NCI-H82 (cell line): ENCODE measurements at regions not wholly inside any gene's neighbourhood (a gene's known extent, or its start where the extent isn't known, plus 50 kb on each side); places are given as distances from the start of the nearest gene placed in this dataset.
A peak's percentile ranks its signal among the peaks of the same experiment; 100 is the strongest.

Source experiments
- DNase-seq: peaks from one replicate; lab custom pipeline; 2025; lab: John Stamatoyannopoulos, UW

- DNase-seq = no peak
Measured at GRCh38 chr14:48027115-48027514, 351.7 kb upstream of the MDGA2 start.

- no peak for DNase-seq
Measured at GRCh38 chr14:48023881-48024280, 348.5 kb upstream of the MDGA2 start.

- peak; percentile 86 for DNase-seq
Measured at GRCh38 chr14:48011484-48011883, 336.1 kb upstream of the MDGA2 start.

- DNase-seq = no peak
Measured at GRCh38 chr14:48008646-48009045, 333.2 kb upstream of the MDGA2 start.

GRCh38 chr14:48005986-48006385 is 330.6 kb upstream of the MDGA2 start:
- DNase-seq = no peak

GRCh38 chr14:47993883-47994282 is 318.5 kb upstream of the MDGA2 start:
- no peak for DNase-seq

- no peak for DNase-seq
Measured at GRCh38 chr14:47988175-47988574, 312.8 kb upstream of the MDGA2 start.

- DNase-seq = no peak
Measured at GRCh38 chr14:47978871-47979270, 303.5 kb upstream of the MDGA2 start.

- no peak for DNase-seq
Measured at GRCh38 chr14:47976139-47976538, 300.7 kb upstream of the MDGA2 start.

GRCh38 chr14:47966076-47966810 is 290.8 kb upstream of the MDGA2 start:
- no peak for DNase-seq

GRCh38 chr14:47961634-47962033 is 286.2 kb upstream of the MDGA2 start:
- no peak for DNase-seq

- no peak for DNase-seq
Measured at GRCh38 chr14:47959740-47960139, 284.3 kb upstream of the MDGA2 start.

GRCh38 chr14:47949006-47949405 is 273.6 kb upstream of the MDGA2 start:
- peak; percentile 7 for DNase-seq

- DNase-seq = no peak
Measured at GRCh38 chr14:47935332-47935731, 259.9 kb upstream of the MDGA2 start.

GRCh38 chr14:47929334-47929733 is 253.9 kb upstream of the MDGA2 start:
- no peak for DNase-seq

- no peak for DNase-seq
Measured at GRCh38 chr14:47921133-47921532, 245.7 kb upstream of the MDGA2 start.

- no peak for DNase-seq
Measured at GRCh38 chr14:47919997-47920396, 244.6 kb upstream of the MDGA2 start.

- DNase-seq = no peak
Measured at GRCh38 chr14:47919334-47919846, 244.0 kb upstream of the MDGA2 start.

- DNase-seq = peak; percentile 52
Measured at GRCh38 chr14:47917344-47917954, 242.0 kb upstream of the MDGA2 start.

- DNase-seq = peak; percentile 6
Measured at GRCh38 chr14:47901141-47901540, 225.7 kb upstream of the MDGA2 start.

- no peak for DNase-seq
Measured at GRCh38 chr14:47899685-47900084, 224.3 kb upstream of the MDGA2 start.

- DNase-seq = no peak
Measured at GRCh38 chr14:47874350-47874749, 198.9 kb upstream of the MDGA2 start.

- DNase-seq = no peak
Measured at GRCh38 chr14:47872588-47872987, 197.2 kb upstream of the MDGA2 start.

- no peak for DNase-seq
Measured at GRCh38 chr14:47863441-47863840, 188.0 kb upstream of the MDGA2 start.
